GM12873 (cell line): ENCODE measurements at regions not wholly inside any gene's neighbourhood (a gene's known extent, or its start where the extent isn't known, plus 50 kb on each side); places are given as distances from the start of the nearest gene placed in this dataset.

Experiments
- TF ChIP-seq, protein P1 (sequence below): IDR thresholded peaks from 2 replicates; pipeline ENCODE4 v1.5.1; 2012; ENCODE audit warnings: low read depth, mild to moderate bottlenecking, moderate library complexity, low read length, control low read depth; ENCODE audit not compliant: insufficient read depth; ENCODE audit errors: missing control alignments

DNA sequence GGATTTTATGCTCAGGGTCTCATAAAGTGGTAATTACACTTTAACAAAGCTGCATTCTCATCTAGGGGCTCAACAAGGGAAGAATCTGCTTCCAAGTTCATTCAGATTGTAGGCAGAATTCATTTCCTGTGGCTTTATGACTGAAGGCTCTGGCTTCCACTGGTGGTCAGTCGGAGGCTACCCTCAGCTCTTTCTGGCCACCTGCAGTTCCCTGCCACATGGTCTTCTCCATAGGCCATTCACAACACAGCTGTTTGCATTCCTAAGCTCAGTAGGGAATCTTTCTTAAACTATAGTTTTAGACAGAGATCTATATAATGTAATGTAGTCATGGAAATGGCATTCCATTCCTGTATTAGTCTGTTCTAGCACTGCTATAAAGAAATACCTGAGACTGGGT lies 973.0 kb upstream of the SLIT2 start:
- TF ChIP-seq, protein P1, sequence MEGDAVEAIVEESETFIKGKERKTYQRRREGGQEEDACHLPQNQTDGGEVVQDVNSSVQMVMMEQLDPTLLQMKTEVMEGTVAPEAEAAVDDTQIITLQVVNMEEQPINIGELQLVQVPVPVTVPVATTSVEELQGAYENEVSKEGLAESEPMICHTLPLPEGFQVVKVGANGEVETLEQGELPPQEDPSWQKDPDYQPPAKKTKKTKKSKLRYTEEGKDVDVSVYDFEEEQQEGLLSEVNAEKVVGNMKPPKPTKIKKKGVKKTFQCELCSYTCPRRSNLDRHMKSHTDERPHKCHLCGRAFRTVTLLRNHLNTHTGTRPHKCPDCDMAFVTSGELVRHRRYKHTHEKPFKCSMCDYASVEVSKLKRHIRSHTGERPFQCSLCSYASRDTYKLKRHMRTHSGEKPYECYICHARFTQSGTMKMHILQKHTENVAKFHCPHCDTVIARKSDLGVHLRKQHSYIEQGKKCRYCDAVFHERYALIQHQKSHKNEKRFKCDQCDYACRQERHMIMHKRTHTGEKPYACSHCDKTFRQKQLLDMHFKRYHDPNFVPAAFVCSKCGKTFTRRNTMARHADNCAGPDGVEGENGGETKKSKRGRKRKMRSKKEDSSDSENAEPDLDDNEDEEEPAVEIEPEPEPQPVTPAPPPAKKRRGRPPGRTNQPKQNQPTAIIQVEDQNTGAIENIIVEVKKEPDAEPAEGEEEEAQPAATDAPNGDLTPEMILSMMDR = no peak

DNA sequence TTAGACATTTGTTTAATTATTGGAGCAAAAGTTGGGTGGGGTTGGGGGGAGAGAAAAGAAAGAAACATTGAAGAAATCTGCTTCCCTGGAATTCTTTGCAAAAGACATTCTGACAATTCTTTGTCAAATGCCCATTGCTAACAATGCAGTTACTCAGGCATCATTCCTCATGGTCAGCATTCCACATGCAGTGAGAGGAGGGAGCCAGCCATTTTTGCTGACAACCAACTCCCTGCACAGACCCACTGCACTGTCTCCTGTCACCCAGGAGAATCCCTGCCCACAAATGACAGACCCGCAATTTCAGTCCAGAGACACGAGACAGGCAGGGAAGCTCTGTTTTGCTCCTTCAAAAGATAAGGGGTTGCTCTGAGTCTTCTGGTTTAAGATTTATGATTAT lies 985.1 kb upstream of the SLIT2 start:
- TF ChIP-seq, protein P1 = no peak

DNA sequence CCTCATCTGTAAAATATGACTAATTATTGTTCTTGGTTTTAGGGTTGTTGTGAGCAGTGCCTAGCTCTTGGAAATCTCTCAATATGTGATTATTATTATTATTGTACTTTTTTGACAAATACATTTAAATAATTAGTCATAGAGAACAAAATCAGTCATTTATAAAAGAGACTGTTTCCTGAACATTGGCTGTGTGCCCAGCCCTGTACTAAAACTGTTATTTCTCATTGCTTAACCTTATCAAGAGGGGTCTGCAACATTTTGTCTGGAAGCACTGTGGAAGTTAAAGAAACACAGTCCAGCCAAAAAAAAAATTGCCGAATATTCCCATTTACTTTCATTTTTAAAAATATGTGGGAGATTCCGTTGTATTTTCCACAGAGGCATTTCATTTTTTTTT lies 989.2 kb upstream of the SLIT2 start:
- TF ChIP-seq, protein P1 = no peak

DNA sequence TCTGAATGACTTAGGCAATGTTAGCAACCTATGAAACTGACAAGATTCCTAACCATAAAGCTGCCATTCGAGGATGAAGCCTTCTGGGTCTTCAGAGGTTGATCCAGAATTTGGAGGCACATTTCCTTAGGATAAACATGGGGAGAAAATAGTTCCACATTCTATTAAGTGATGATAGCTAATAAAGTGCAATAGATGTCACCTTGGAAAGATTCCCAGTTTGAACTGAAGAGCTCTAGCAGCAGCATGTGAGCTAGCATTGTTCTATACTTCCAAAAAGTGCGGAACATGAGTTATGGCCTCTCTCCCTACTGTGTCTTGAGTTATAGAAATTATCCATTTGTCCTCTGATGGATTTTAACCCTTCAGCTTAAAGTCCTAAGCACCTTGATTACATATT lies 991.4 kb upstream of the SLIT2 start:
- TF ChIP-seq, protein P1 = no peak

DNA sequence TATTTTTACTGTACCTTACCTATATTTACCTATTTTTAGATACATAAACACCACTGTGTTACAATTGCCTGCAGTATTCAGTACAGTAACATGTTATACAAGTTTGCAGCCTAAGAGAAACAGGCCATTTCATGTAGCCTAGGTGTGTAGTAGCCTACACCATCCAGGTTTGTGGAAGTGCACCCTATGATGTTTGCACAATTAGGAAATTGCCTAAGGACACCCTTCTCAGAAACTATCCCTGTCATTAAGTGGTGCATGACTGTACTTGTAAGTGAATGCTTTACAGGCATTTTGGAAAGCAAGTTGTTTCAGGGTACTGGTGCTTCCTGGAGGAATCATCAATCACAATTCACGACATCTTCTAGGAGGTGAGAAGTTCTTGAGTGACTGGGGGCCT lies 991.8 kb upstream of the SLIT2 start:
- TF ChIP-seq, protein P1 = no peak

DNA sequence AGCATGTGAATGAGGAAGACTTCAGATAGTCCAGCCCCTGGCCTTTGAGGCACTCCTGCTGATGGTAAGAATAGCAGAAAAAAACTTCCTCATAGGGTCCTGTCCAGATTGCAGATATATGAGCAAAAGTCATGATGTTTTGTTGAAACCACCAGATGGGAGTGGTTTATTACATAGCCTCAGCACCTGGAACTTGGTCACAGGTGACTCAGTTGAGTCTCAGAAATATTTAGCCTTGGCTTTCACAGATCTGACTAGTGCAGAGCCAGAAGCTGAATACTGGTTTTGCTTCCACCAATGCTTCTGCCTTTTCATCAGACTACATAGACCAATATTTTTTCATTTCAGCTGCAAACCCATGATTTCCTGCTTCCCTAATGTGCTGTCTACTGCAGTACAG lies 994.9 kb upstream of the SLIT2 start:
- TF ChIP-seq, protein P1 = no peak

DNA sequence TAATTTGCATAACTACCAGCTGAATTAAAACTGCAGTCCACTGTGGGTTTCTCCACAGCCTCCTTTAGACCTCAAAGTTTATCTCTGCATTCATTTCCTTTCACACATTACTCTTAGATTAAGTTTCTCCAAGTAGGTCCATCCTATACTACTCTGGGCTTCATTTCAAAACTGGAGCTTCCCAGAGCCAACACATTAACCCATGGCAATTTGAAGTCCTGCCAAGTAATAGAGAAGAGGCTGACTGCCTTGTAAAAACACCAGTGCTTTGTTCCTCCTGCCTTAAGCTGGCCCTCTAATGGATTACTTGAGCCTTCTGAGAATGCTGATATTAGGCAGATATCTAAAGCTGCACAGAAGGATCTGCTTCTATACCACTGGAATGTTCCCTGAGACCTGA lies 997.2 kb upstream of the SLIT2 start:
- TF ChIP-seq, protein P1 = no peak

DNA sequence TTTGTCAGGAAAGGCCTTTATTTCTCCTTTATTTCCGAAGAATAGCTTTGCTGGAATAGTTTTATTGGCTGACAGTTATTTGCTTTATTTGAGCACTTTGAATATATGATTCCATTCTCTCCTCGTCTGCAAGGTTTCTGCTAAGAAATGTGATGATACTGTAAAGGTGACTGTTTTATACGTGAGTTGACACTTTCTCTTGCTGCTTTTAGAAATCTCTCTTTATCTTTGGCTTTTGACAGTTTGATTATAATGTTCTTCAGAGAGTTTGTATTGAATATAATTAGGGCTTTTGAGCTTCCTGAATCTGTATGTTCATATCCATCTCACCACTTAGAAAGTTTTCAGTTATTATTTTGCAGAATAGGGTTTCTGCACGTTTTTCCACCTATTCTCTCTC lies 1003.7 kb upstream of the SLIT2 start:
- TF ChIP-seq, protein P1 = no peak
